ENCODE measurements at regions not wholly inside any gene's neighbourhood (a gene's known extent, or its start where the extent isn't known, plus 50 kb on each side); places are given as distances from the start of the nearest gene placed in this dataset.
"Not testable (repeated sequence)": the region's sequence is repeated elsewhere in the genome, so short reads cannot be mapped to it uniquely, and the experiment has no call there.

DNA sequence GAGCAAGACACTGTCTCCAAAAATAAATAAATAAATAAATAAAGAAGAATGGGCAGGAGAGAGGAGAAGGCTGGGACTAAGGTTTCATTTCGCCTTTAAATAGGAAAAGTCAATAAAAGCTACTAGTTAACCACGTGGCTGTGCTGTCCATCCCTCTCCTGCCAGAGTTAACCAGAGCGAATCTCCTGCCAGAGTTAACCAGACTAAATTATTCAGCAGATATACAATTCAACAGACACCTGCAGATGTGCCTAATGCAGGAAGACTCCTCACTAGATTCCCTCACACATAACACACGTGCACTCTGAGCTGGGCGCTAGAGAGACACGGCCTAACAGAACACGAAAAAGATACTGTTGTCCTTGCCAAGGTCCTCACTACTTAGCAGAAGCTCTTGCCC is 156.1 kb downstream of the IGLL1 start:
- H3K9me3 ChIP-seq (ENCODE audit: low read length): no peaks in the 10 kb centered on the region
- no peak for DNase-seq (ENCODE audit: low spot score)
- no peaks in the 10 kb centered on the region for H4K20me1 ChIP-seq (ENCODE audit: insufficient read depth, low read length)
- 13% methylated on average over 7 of the region's 7 CpGs for whole genome bisulfite sequencing (ENCODE audit: low lambda C conversion rate)
- H3K36me3 ChIP-seq (replicated peaks in 1 of 2; ENCODE audit: control insufficient read depth in 1 of 2, insufficient read depth in 2 of 2, low read length in 2 of 2): no peaks in the 10 kb centered on the region
- intact Hi-C loops (cut with micrococcal nuclease; ENCODE audit: unreplicated experiment) (no loop called here), in situ Hi-C loops (cut with HindIII; ENCODE audit: extremely low pct_ligation_motif_present, low pct_unique_long_range_greater_than_20kb) (no loop called here)
- ChIA-PET CTCF (ENCODE audit: low intra/inter-chr PET ratio, low total read pairs) (no interaction called here), POLR2A (no interaction called here)
- no peak for FAIRE-seq
- H3K9ac ChIP-seq (ENCODE audit: insufficient read depth, low read depth, low read length): no peak overlapping the region
- H3K4me1 ChIP-seq (ENCODE audit: insufficient read depth, low read length): peaks cover 27% of the 10 kb centered on the region
- H2AFZ ChIP-seq (ENCODE audit: low read length): no peak overlapping the region
- no peaks in the 10 kb centered on the region for H3K79me2 ChIP-seq (ENCODE audit: insufficient read depth, low read length)
- TF ChIP-seq, protein P1, sequence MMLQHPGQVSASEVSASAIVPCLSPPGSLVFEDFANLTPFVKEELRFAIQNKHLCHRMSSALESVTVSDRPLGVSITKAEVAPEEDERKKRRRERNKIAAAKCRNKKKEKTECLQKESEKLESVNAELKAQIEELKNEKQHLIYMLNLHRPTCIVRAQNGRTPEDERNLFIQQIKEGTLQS (CRISPR knock-in tag; IDR thresholded peaks at IDR 0.05): no peak
- TF ChIP-seq ZNF720 (CRISPR knock-in tag; IDR thresholded peaks at IDR 0.05) (no peak), SATB2 (CRISPR knock-in tag; IDR thresholded peaks at IDR 0.05) (no peak), ZNF510 (CRISPR knock-in tag; IDR thresholded peaks at IDR 0.05; ENCODE audit: low read depth) (no peak), SIN3B (IDR thresholded peaks at IDR 0.05; ENCODE audit: low read length) (no peak), ZNF3 (CRISPR knock-in tag; IDR thresholded peaks at IDR 0.05) (no peak), ZSCAN12 (CRISPR knock-in tag; IDR thresholded peaks at IDR 0.05) (no peak), ZNF850 (CRISPR knock-in tag; conservative IDR thresholded peaks at IDR 0.05) (no peak)
- TF ChIP-seq, protein P2, sequence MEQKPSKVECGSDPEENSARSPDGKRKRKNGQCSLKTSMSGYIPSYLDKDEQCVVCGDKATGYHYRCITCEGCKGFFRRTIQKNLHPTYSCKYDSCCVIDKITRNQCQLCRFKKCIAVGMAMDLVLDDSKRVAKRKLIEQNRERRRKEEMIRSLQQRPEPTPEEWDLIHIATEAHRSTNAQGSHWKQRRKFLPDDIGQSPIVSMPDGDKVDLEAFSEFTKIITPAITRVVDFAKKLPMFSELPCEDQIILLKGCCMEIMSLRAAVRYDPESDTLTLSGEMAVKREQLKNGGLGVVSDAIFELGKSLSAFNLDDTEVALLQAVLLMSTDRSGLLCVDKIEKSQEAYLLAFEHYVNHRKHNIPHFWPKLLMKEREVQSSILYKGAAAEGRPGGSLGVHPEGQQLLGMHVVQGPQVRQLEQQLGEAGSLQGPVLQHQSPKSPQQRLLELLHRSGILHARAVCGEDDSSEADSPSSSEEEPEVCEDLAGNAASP (CRISPR knock-in tag; IDR thresholded peaks at IDR 0.05; ENCODE audit: borderline replicate concordance): no peak
- H3K27me3 ChIP-seq (ENCODE audit: control insufficient read depth in 1 of 2, insufficient read depth in 2 of 2, low read length in 2 of 2): peaks cover 1 to 23% of the 10 kb centered on the region in 2 experiments; a peak in 2 of 5 replicates
- peak overlapping the region; percentile 40; the same call in 1 of the 2 replicates for H3K4me2 ChIP-seq (ENCODE audit: low read depth, low read length)
- H3K27ac ChIP-seq (ENCODE audit: extremely low read length, insufficient read depth, low read length): no peak overlapping the region
- no peak overlapping the region for H3K4me3 ChIP-seq (replicated peaks in 1 of 3; ENCODE audit: insufficient read depth in 1 of 3, low read depth in 2 of 3, low read length in 3 of 3)
- ATAC-seq: peak; percentile 44; the same call in 1 of the 3 replicates
- BruUV-seq (replicated peaks): no TSS peak

DNA sequence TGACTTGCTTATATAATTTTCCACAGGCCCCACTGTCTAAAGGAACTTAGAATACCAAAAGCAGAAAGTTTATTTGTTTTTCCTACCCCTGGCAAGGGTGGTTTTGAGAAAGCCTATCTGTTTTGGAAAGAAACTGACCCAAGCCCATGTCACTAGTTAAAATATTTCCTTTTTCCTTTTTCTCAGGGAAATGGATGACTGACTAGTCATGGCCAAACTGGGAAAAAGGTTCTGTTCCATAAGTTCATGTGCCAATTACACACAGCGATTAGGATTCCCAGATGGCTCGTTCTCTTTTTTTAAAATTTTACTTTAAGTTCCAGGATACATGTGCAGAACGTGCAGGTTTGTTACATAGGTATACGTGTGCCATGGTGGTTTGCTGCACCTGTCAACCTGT is 157.8 kb downstream of the IGLL1 start:
- H3K79me2 ChIP-seq (ENCODE audit: insufficient read depth, low read length); DNase-seq (ENCODE audit: low spot score); H3K9ac ChIP-seq (ENCODE audit: insufficient read depth, low read depth, low read length); H3K9me3 ChIP-seq (ENCODE audit: low read length); in situ Hi-C loops (cut with HindIII; ENCODE audit: extremely low pct_ligation_motif_present, low pct_unique_long_range_greater_than_20kb); H3K4me2 ChIP-seq (ENCODE audit: low read depth, low read length); H3K27ac ChIP-seq (ENCODE audit: extremely low read length, insufficient read depth, low read length); H3K4me3 ChIP-seq (replicated peaks in 1 of 3; ENCODE audit: insufficient read depth in 1 of 3, low read depth in 2 of 3, low read length in 3 of 3); H3K36me3 ChIP-seq (replicated peaks in 1 of 2; ENCODE audit: control insufficient read depth in 1 of 2, insufficient read depth in 2 of 2, low read length in 2 of 2); H2AFZ ChIP-seq (ENCODE audit: low read length); FAIRE-seq; H4K20me1 ChIP-seq (ENCODE audit: insufficient read depth, low read length); intact Hi-C loops (cut with micrococcal nuclease; ENCODE audit: unreplicated experiment); CTCF ChIA-PET (ENCODE audit: low intra/inter-chr PET ratio, low total read pairs); ATAC-seq; POLR2A ChIA-PET; BruUV-seq (replicated peaks): not testable (repeated sequence)
- H3K27me3 ChIP-seq (ENCODE audit: control insufficient read depth in 1 of 2, insufficient read depth in 2 of 2, low read length in 2 of 2): peaks cover 3 to 32% of the 10 kb centered on the region in 2 experiments; a peak in 2 of 5 replicates
- 29% methylated on average over 4 of the region's 4 CpGs for WGBS (ENCODE audit: low lambda C conversion rate)
- H3K4me1 ChIP-seq (ENCODE audit: insufficient read depth, low read length): peaks cover 27% of the 10 kb centered on the region

DNA sequence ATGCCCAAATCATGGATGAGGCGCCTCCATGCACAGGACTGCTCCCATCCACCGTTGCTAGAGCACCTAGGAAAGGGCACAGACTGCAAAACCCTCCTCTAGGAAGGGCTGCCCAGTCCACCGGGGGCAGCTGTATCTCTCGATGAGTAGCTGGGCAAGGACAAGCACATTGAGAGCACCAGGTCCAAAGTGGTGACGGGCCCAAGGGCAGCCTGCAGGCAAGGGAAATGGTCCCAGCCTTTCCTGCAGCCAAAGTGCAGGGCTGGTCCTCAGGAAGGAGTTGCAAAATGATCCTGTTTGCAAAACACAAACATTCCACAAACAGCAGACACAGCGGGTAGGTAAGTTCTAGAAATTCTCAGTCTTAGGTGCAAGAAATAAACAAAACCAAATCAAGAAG is 158.8 kb downstream of the IGLL1 start:
- CTCF ChIA-PET (ENCODE audit: low intra/inter-chr PET ratio, low total read pairs); intact Hi-C loops (cut with micrococcal nuclease; ENCODE audit: unreplicated experiment); H3K36me3 ChIP-seq (replicated peaks in 1 of 2; ENCODE audit: control insufficient read depth in 1 of 2, insufficient read depth in 2 of 2, low read length in 2 of 2); H3K4me3 ChIP-seq (replicated peaks in 1 of 3; ENCODE audit: insufficient read depth in 1 of 3, low read depth in 2 of 3, low read length in 3 of 3); H3K27ac ChIP-seq (ENCODE audit: extremely low read length, insufficient read depth, low read length); H4K20me1 ChIP-seq (ENCODE audit: insufficient read depth, low read length); H3K4me2 ChIP-seq (ENCODE audit: low read depth, low read length); H3K79me2 ChIP-seq (ENCODE audit: insufficient read depth, low read length); in situ Hi-C loops (cut with HindIII; ENCODE audit: extremely low pct_ligation_motif_present, low pct_unique_long_range_greater_than_20kb); BruUV-seq (replicated peaks); H3K9ac ChIP-seq (ENCODE audit: insufficient read depth, low read depth, low read length); H3K9me3 ChIP-seq (ENCODE audit: low read length); POLR2A ChIA-PET; DNase-seq (ENCODE audit: low spot score); H2AFZ ChIP-seq (ENCODE audit: low read length): not testable (repeated sequence)
- peaks cover 4 to 32% of the 10 kb centered on the region in 2 experiments; a peak in 2 of 5 replicates for H3K27me3 ChIP-seq (ENCODE audit: control insufficient read depth in 1 of 2, insufficient read depth in 2 of 2, low read length in 2 of 2)
- whole genome bisulfite sequencing (ENCODE audit: low lambda C conversion rate): 3% methylated on average over 3 of the region's 6 CpGs
- FAIRE-seq (peak; percentile 71), ATAC-seq (peak; percentile 64)
- H3K4me1 ChIP-seq (ENCODE audit: insufficient read depth, low read length): peaks cover 27% of the 10 kb centered on the region
